ENCODE measurements at regions not wholly inside any gene's neighbourhood (a gene's known extent, or its start where the extent isn't known, plus 50 kb on each side); places are given as distances from the start of the nearest gene placed in this dataset.

DNA sequence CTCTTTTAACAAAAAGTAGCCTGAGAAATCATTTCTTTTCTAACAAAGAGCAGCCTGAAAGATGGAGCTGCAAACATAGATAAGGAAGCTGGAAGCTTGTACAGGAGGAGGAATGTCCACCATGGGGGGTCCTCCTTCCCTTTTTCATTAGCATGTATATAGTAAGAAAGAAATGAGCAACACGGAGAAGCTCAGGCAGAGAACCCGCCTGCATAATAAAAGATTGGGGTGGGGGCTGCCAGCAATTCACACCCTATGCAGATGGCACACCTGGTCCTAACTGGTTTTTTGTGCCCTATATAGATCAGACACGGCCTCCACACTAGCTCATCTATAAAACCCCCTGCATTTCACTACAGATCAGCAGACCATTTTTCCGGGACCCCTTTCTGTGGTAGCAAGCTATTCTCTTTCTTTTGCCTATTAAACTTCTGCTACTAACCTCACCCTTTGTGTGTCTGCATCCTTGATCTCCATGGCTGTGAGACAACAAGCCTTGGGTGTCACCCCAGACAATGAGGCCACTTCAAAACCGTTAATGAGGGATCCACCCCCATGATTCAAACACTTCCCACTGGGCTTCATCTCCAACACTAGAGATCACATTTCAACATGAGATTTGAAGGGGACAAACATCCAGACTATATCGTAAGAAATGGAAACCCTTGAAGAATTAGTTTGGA lies 167.5 kb upstream of the FREM2 start:
- no peak for DNase-seq (ENCODE audit: low spot score)

DNA sequence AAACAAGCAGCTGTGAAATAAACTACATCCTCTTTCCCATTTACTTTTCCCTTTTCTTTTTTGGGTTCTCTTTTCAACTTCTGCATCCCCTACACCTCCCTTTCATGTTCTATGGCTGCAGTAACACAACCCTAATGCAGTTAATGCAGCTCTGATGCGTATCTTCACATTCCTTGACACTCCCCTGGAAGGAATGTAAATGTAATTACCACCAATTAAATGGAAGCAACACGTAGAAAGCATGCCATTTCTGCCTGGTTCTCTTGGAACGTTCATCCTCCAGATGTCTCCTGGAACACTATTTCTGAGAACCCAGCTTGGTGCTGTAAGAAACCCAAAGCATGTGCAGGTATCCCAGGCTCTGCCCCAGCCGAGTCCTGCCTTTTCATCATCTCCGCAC lies 166.8 kb upstream of the FREM2 start:
- DNase-seq (ENCODE audit: low spot score) = no peak

DNA sequence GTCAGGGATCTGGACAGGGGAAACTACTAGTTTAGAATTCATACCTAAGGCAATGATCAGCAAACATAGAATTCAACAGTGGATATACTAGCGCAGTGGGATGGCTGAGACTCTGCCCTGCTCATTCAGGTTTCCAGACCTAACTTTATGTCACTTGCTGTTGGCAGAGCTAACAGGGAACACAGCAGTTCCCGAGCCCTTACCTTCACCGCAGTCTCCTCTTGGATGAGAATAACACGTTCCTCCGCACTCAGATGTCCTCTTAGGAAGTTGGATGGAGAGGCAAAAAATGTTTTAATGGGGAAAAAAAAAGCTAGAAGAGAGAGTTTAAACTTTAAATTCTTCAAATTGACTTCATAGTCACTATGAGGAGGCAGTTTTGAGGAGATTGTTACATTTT lies 159.7 kb upstream of the FREM2 start:
- DNase-seq (ENCODE audit: low spot score) = no peak

DNA sequence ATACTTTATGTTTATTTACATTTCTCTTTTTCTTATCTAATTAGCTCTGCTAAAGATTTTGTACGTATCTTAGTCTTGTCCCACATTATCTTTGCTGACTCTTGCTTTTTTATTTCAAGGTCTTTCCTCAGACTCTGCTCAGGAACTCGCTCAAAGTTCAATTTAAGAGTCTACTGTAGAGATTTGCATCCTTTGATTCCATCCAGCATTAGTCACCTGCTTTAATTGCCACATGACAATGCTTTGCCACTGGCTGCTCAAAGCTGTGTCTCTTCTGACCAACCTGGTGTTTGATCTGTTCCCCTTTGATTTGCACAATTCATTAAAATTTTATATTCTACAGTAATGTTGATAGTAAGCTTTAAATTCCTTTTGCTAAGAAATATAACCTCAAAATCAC lies 157.9 kb upstream of the FREM2 start:
- DNase-seq (ENCODE audit: low spot score) = no peak

DNA sequence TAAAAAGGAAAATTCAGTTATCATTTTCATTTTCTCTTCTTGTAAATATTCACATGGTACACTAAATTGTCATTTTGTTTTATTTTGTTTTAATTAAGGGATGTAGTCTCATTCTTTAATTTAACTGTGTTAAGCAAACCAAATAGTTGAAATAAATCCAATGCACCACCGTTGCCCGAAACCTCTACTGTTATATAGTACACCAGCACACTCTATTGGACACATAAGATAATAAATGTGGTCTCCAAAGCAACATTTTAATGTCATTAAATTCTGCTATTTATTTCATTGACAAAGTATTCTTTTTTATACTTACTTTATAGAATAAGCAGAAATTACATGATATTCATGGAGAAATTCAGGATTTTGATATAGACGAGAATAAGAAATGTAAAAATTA lies 156.4 kb upstream of the FREM2 start:
- DNase-seq (ENCODE audit: low spot score) = no peak

DNA sequence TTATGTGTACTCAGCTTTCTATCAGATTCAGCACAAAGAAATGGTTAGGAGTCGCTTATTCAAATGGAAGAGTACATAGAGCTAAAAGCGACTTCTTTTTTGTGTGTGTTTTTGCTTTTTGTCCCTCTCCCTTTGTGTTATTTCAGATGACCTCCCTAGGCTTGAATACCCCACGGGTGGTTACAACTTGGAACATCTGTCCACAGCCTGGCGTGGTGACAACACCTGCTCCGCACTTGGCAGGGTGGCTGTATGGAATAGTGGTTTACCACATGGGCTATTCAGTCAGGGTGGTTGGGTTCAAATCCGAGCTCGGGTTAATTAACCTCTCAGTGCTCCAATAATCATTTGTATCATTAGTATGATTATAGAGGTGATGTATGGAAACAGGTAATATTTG lies 151.6 kb upstream of the FREM2 start:
- no peak for DNase-seq (ENCODE audit: low spot score)

DNA sequence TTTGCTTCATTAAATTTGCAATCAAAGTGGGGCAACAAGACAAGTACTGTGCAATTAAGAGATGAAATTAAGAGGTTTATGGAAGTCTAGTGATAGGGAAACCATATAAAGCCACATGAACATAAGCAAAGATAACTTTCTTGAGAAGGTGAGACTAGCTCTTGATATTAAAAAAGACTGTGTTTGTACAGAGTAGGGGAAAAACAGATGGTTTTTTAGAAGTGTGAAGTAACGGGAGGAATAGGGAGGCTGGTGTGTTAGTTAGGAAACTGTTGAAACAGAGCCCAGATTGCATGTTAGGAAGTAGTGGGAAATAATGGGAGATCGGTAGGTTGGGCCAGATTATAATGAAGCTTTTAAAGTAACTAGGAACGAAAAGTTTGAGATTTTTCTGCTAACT lies 149.8 kb upstream of the FREM2 start:
- DNase-seq (ENCODE audit: low spot score) = no peak

DNA sequence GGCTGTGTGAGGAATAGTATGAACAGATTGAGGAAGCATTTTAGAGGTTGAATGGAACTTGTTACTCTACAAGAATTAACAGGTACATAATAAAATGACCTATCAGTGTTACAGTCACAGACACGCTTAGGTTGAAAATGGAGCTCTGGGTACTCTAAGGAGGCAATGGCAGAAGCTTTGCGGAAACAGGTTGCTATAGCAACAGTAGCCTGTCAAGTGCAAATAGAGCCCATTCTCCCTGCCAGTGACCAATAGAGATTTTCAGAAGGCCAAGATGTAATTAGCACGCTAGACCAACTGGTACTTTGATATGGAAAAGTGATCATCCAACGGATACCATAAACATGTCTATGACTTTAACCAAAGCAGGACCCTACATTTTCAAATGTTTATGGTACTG lies 148.5 kb upstream of the FREM2 start:
- no peak for DNase-seq (ENCODE audit: low spot score)

DNA sequence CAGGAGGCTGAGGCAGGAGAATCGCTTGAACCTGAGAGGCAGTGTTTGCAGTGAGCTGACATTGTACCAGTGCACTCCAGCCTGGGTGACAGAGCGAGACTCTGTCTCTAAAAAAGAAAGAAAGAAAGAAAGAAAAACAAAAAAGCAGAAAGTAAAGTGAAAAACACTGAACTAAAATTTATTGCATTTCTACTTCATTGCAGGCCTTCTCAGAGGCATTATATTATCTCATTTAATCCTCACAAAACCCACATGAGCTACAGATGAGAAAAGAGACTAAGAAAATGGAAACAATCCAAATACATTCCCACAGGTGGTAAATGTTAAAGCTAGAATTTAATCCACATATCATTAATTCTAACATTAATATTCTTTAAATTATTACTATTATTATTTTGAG lies 147.2 kb upstream of the FREM2 start:
- DNase-seq (ENCODE audit: low spot score) = no peak

DNA sequence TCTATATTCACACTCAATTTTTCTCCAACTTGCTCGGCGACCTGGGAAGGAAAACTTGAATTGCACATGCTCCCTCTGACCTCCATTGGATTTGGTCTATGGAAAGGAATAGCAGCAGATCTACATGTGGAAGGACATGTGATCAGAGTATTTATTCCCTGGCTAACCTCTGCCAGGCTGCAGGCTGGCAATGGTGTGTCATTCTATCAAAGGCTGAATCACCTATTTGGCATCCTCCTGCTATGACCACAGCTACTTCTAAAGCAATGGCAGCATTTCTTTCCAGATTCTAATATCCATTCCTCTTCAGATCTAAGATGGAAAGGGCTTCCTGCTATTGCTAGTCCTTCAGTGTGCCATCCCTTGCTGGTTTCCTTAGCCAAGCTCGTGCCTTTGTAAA lies 144.3 kb upstream of the FREM2 start:
- no peak for DNase-seq (ENCODE audit: low spot score)

DNA sequence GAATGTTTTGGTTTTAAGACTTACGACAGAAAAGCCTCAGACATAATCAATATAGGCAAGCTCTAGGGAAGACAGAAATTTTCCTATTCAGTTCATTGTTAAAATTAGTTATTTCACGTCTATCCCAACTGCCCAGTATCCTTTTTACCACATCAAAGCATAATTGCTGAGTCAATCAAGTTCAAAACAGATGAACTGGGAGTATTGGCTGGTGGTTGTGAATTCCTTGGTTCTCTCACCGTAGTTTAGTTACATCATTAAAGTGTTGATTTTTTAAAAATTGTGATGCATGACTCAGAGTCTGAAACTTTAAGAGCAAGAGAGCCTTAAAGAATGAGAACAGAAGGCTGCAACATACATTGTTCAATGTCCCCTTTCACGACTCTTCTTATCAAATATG lies 143.3 kb upstream of the FREM2 start:
- no peak for DNase-seq (ENCODE audit: low spot score)

DNA sequence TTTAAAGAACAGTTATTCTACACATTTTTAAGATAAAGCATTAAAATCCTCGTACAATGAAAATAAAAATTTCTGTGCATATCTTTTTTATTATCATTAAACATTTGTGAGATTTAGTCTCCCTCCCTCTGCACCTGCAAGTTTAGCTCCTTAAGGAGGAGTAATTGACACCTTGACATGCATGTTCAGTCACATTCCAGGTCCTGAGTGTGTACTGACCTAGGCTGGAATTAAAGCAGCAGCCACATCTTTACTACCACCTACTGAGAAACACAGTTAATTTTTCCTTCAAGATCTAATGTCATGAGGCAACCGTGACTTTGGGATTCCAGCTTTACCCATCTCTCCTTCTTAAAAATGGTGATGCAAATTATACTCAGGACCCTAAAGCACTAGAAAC lies 123.1 kb upstream of the FREM2 start:
- no peak for DNase-seq (ENCODE audit: low spot score)

DNA sequence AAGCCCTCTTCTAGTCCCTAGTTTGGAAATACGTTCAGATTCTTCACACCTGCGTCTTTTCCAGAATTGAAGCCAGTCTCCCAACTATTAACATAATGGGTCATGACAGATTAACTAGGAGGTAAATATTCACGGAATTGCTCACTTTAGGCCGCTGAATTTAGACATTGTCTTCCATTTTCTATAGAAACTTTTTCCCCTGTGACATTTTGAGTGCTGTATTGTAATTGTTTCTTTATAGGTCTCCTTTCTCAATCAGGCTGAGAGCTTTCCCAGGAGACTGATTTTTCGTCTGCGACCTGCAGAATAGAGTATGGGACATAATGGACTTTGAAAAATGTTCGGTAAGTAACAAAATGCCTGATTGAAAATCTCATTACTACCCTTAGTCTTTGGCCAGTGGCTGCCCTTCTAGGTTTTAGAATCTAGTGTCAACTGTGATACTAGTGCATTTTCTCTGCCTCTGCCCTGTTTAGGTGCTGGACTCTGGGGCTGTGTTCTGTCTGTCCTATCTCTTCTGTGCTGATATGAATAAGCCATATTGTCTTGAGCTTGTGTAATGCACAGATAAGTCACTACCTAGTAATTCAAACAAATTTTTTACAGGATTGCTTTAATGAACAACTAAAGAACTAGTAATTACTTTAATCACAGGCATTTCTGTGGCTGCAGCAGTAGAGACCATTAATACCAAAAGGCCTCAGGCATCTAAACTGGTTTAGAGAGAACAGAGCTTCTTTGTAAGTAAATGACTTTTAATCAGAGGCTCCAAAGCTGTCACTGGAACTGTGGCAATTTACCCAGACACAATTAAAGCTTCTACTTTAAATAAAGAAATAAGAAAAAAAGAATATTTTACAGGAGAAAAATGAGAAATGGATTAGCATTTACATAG lies 122.4 kb upstream of the FREM2 start:
- DNase-seq (ENCODE audit: low spot score) = no peak

DNA sequence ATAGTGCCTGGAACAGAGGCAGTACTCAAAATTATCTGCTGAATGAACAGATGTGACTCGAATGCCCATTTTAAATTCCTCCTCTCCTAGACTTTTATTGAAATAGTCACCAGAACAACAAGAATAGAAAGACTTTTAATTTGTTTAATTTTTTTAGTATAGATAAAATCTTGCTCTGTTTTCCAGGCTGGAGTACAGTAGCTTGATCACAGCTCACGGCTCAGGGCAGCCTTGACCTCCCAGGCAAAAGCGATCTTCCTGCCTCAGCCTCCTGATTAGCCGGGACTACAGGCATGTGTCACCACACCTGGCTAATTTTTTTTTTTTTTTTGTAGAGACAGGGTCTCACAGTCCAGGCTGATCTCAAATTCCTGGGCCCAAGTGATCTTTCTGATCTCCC lies 120.9 kb upstream of the FREM2 start:
- no peak for DNase-seq (ENCODE audit: low spot score)

DNA sequence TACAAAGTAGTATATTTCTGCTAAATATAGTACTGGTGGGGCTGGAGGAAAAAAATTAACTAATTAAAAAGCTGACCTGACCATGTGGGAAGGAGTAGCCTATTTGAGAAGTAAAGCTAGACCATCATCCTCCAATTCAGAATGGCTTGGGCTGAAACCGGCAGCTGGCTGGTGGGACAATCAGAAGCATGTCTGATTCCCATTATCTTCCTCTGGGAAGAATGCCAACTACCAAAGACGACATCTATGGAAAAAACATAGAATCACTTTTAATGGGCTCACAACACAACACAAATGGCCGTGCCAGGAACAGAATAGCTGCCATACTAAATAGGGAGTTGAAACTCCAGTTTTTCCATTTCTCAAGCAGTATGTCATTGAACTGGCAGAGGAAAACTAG lies 120.4 kb upstream of the FREM2 start:
- DNase-seq (ENCODE audit: low spot score) = no peak

DNA sequence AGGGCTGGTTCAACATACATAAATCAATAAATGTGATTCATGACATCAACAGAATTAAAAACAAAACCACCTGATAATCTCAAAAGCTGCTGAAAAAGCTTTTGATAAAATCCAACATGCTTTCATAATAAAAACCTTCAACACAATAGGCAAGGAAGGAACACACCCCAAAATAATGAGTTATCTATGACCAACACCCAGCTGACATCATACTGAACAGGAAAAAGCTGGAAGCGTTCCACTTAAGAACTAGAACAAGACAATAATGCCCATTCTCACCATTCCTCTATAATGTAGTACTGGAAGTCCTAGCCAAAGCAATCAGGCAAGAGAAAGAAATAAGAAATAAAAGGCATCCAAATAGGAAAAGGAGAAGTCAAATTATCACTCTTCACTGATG lies 116.2 kb upstream of the FREM2 start:
- DNase-seq (ENCODE audit: low spot score) = no peak

DNA sequence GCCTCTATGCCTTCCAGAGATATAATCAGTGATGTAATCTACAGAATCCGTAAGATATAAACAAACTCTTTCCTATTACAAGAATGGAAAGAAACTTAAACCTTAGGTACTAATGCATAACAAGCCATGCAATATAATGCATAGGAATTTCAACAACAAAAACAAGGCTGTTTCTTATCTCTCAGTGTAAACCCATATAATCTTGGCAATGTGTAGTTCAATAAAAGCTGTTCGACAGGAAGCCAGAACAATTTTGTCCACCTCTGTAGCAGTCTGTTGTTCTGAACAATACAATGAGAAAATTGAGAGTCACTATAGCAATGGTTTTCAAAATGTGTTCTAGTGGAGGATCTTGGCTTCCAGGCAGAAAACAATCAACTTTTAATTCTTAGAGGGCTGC lies 111.5 kb upstream of the FREM2 start:
- no peak for DNase-seq (ENCODE audit: low spot score)

DNA sequence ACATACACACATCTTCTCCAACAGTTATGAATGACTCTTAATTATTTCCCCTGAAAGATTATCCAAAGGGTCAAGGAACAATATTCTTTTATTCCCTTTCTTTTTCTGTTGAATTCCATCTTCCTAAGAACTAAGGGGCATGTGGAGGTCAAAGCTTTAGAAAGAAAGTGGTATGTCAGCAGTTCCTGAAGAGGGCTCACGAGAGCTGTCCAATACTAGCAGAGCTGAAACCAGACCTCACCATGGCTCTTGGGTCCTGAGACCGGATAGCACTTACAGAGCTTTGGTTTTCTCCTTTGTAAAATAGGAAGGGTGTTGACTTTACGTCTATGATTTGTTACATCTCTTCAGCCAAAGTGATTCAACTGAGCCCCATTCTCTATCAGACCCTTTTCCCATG lies 109.8 kb upstream of the FREM2 start:
- DNase-seq (ENCODE audit: low spot score) = no peak

DNA sequence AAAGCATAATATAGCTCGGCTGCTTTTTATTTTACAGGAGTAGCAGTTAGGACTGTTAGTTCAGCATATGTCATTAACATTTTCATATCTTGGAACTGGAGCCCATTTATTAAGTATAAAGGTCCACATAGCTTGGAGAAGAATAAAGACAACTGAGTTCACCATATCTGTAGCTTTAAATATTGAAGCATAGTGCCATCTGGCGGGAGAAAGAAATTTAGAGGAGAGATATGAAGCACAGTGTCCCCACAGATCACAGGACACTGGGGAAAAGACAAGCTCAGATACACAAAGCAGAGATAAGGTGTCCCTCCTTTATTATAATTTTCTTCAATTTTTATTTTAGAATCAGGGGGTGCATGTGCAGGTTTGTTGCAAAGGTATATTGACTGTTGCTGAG lies 104.7 kb upstream of the FREM2 start:
- DNase-seq (ENCODE audit: low spot score) = peak; percentile 35

DNA sequence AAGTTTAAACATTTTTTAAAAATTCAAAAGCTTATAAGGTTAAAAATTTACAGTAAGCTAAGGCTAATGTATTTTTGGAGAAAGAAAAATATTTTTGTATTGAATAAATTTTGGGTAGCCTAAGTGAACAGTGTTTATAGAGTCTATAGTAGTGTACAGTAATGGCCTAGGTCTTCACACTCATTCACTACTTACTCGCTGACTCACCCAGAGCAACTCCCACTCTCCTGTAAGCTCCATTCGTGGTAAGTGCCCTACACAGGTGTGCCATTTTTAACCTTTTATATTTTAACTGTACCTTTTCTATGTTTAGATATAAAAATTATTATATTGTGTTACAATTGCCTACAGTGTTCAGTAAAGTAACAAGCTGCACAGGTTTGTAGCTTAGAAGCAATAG lies 96.6 kb upstream of the FREM2 start:
- no peak for DNase-seq (ENCODE audit: low spot score)

DNA sequence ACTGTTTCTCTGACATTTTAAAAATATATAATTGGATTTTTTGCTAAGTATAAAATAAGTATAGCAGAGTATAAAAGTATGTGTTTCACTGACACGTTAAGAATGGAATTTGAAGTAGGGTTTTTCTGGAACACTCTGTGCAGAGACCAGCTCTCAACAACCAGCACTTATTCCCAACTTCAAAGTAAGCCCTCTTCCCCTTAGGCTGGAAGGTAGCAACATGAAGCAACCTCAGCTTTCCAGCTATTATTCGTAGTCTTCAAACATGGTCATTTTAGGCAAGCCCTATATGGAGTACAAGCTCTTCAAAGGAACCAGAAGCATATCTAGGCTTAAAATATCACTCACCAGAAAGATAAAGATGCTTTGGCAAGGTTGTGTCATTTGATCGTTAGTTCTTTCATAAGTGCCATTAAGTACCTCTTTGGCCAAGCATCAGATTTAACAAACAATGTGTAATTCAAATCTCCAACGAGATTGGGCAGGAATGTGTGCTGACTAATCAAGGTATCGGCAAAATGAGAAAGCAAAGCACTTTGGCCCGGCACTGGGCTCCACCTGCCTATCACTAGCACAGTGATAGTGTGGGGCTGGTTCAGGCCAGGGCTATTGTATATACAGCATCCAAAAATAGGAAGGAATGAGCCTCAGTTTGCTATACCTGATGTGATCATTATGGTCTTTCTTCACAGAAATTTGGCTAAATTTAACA lies 95.9 kb upstream of the FREM2 start:
- DNase-seq (ENCODE audit: low spot score) = no peak

DNA sequence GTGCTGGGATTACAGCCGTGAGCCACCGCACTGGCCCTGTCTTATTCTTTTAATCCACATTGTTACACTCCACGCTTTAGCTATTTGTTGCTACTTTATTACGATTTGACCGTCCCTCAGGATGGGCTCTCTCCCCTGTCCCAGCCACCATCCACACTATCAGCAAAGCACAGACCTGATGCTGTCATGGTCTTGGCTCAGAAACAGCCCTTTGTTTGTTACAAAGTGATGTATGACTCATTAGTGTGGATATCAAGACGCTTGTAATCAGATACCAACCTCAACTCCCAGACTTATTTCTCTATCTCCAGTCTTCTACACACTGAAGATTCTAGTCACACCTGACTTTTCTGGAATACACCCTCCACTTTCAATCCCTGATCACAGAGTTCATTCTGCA lies 84.6 kb upstream of the FREM2 start:
- DNase-seq (ENCODE audit: low spot score) = no peak

Data from D341Med (cell line).